A549 (cell line): ENCODE measurements at regions not wholly inside any gene's neighbourhood (a gene's known extent, or its start where the extent isn't known, plus 50 kb on each side); places are given as distances from the start of the nearest gene placed in this dataset.

Experiments used
- ATAC-seq, 2 experiments: fragments of 200-7000 bp in 1 of 2; fragments of >200 bp in 1 of 2; cut with Nextera tagmentation in 1 of 2; cut with Tn5 transposase in 1 of 2; 3 replicates each; pipeline versions ENCODE4 v1.8.0 to v1.9.1; 2018 to 2020; ENCODE audit warnings: mild to moderate bottlenecking in 1 of 2, moderate library complexity in 1 of 2
- CTCF ChIA-PET: fragments of 300-600 bp; sonication (Branson Sonifier 250); formaldehyde crosslinking; extraction: SDS; loops from one replicate; lab custom pipeline; 2021; ENCODE audit warnings: antibody characterized with exemption, inconsistent platforms; lab: Yijun Ruan, JAX
- POLR2A ChIA-PET: fragments of 350-600 bp; formaldehyde crosslinking; extraction: SDS; loops from one replicate; lab custom pipeline; 2021; ENCODE audit warnings: antibody characterized with exemption, inconsistent platforms; lab: Yijun Ruan, JAX
- DNase-seq, 2 experiments: peaks; one replicate each; pipeline versions ENCODE4 v3.0.0 to v3.0.0-alpha.2; 2011 to 2016; ENCODE audit warnings: low read depth in 1 of 2, low spot score in 1 of 2
- FAIRE-seq: peaks from 2 replicates; lab custom pipeline; 2011; peaks lifted over from hg19 to GRCh38; lab: Jason Lieb, UNC
- H3K27ac ChIP-seq, 2 experiments: fragments of >200 bp; sonication (Bioruptor Twin); formaldehyde crosslinking; 3 replicates each; pipeline ENCODE4 v1.5.1; 2016 to 2017
- H3K4me1 ChIP-seq: fragments of >200 bp; sonication (Bioruptor Twin); formaldehyde crosslinking; 3 replicates; pipeline ENCODE4 v1.6.1; 2016
- H3K4me2 ChIP-seq: fragments of >200 bp; sonication (Bioruptor Twin); formaldehyde crosslinking; 3 replicates; pipeline ENCODE4 v1.6.1; 2016
- H3K4me3 ChIP-seq: fragments of >200 bp; sonication (Bioruptor Twin); formaldehyde crosslinking; 3 replicates; pipeline ENCODE4 v1.5.1; 2016
- H3K9me3 ChIP-seq: fragments of >200 bp; sonication (Bioruptor Twin); formaldehyde crosslinking; 3 replicates; pipeline ENCODE4 v1.6.1; 2016
- BCL3 ChIP-seq: fragments of >200 bp; sonication (Bioruptor Twin); formaldehyde crosslinking; IDR thresholded peaks from 3 replicates; pipeline ENCODE4 v1.6.1; 2016
- BHLHE40 ChIP-seq: IDR thresholded peaks from 2 replicates; pipeline ENCODE4 v1.6.1; 2012; ENCODE audit warnings: low read depth, low read length, inconsistent platforms
- CBX2 ChIP-seq: fragments of 200-600 bp; sonication (generic); IDR thresholded peaks from 2 replicates; pipeline ENCODE4 v1.6.1; 2016; ENCODE audit warnings: low read depth, mild to moderate bottlenecking, borderline replicate concordance
- CBX8 ChIP-seq: fragments of 200-600 bp; sonication (generic); IDR thresholded peaks from 2 replicates; pipeline ENCODE4 v1.6.1; 2016
- CEBPB ChIP-seq, 2 experiments: fragments of >200 bp in 1 of 2; sonication (Bioruptor Twin) in 1 of 2; formaldehyde crosslinking in 1 of 2; IDR thresholded peaks; 2 replicates each; pipeline ENCODE4 v1.6.1; 2012 to 2016
- EHMT2 ChIP-seq: fragments of 200-600 bp; sonication (generic); IDR thresholded peaks from 2 replicates; pipeline ENCODE4 v1.6.1; 2016; ENCODE audit warnings: antibody characterized with exemption, low read depth, mild to moderate bottlenecking, moderate library complexity
- ELK1 ChIP-seq: fragments of 150-350 bp; IDR thresholded peaks from 2 replicates; pipeline ENCODE4 v1.6.1; 2014; ENCODE audit warnings: low read depth, mild to moderate bottlenecking, low read length
- EP300 ChIP-seq, 2 experiments: fragments of >200 bp; sonication (Bioruptor Twin); formaldehyde crosslinking; IDR thresholded peaks; 2 replicates in 1 of 2; 3 replicates in 1 of 2; pipeline ENCODE4 v1.6.1; 2016 to 2017
- FOSB ChIP-seq: fragments of 250-450 bp; sonication (Bioruptor Pico); IDR thresholded peaks from 2 replicates; pipeline ENCODE4 v1.5.0; 2020; ENCODE audit warnings: mild to moderate bottlenecking, moderate library complexity
- FOSL2 ChIP-seq, 2 experiments: fragments of 450-650 bp in 1 of 2; fragments of >200 bp in 1 of 2; sonication (Bioruptor Twin) in 1 of 2; formaldehyde crosslinking; IDR thresholded peaks; 2 replicates each; pipeline versions ENCODE4 v1.5.0 to v1.6.1; 2016 to 2020; ENCODE audit warnings: mild to moderate bottlenecking in 1 of 2, moderate library complexity in 1 of 2
- GATA3 ChIP-seq: IDR thresholded peaks from 2 replicates; pipeline ENCODE4 v1.6.1; 2012; ENCODE audit warnings: borderline replicate concordance
- HDAC2 ChIP-seq: fragments of 200-600 bp; sonication (generic); IDR thresholded peaks from 2 replicates; pipeline ENCODE4 v1.6.1; 2016
- HEYL ChIP-seq: fragments of 250-450 bp; sonication (Bioruptor Pico); IDR thresholded peaks from 2 replicates; pipeline ENCODE4 v1.8.0; 2021; ENCODE audit warnings: mild to moderate bottlenecking, moderate library complexity
- HMGXB4 ChIP-seq: fragments of 250-450 bp; sonication (Bioruptor Pico); IDR thresholded peaks from 2 replicates; pipeline ENCODE4 v1.5.0; 2021; ENCODE audit warnings: mild to moderate bottlenecking, moderate library complexity, borderline replicate concordance
- HOXB13 ChIP-seq: fragments of 250-450 bp; sonication (Bioruptor Pico); IDR thresholded peaks from 2 replicates; pipeline ENCODE4 v1.5.0; 2020; ENCODE audit warnings: low read depth, mild to moderate bottlenecking, moderate library complexity
- HOXB5 ChIP-seq: fragments of 250-450 bp; sonication (Bioruptor Pico); IDR thresholded peaks from 2 replicates; pipeline ENCODE4 v1.5.0; 2020; ENCODE audit warnings: mild to moderate bottlenecking, moderate library complexity
- JUNB ChIP-seq: fragments of >200 bp; sonication (Bioruptor Twin); formaldehyde crosslinking; IDR thresholded peaks from 2 replicates; pipeline ENCODE4 v1.6.1; 2016
- KDM1A ChIP-seq: fragments of 200-600 bp; sonication (generic); IDR thresholded peaks from 2 replicates; pipeline ENCODE4 v1.6.1; 2016; ENCODE audit warnings: low read depth, mild to moderate bottlenecking
- MAFK ChIP-seq: fragments of 450-650 bp; IDR thresholded peaks from 2 replicates; pipeline ENCODE4 v1.6.1; 2014; ENCODE audit not compliant: partially characterized antibody
- MAZ ChIP-seq: fragments of 150-350 bp; IDR thresholded peaks from 2 replicates; pipeline ENCODE4 v1.6.1; 2014; ENCODE audit warnings: antibody characterized with exemption, low read depth, low read length, borderline replicate concordance
- MYC ChIP-seq: IDR thresholded peaks from 2 replicates; pipeline ENCODE4 v1.6.1; 2012; ENCODE audit warnings: mild to moderate bottlenecking, inconsistent platforms, low read length, improper control_type of control experiment, borderline replicate concordance
- PBX3 ChIP-seq: IDR thresholded peaks from 2 replicates; pipeline ENCODE4 v1.6.1; 2012
- PHF8 ChIP-seq: fragments of 200-600 bp; sonication (generic); IDR thresholded peaks from 2 replicates; pipeline ENCODE4 v1.6.1; 2016; ENCODE audit warnings: low read depth, mild to moderate bottlenecking, antibody characterized with exemption, moderate library complexity, borderline replicate concordance
- POLR2AphosphoS2 ChIP-seq: conservative IDR thresholded peaks from 2 replicates; pipeline ENCODE4 v1.6.1; 2012; ENCODE audit warnings: low read length, improper control_type of control experiment, inconsistent platforms
- RCOR1 ChIP-seq: fragments of 150-350 bp; IDR thresholded peaks from 2 replicates; pipeline ENCODE4 v1.6.1; 2014; ENCODE audit warnings: antibody characterized with exemption, low read length, low read depth
- RNF2 ChIP-seq: fragments of 200-600 bp; sonication (generic); IDR thresholded peaks from 2 replicates; pipeline ENCODE4 v1.6.1; 2016; ENCODE audit warnings: low read depth, mild to moderate bottlenecking, antibody characterized with exemption, moderate library complexity, borderline replicate concordance
- TFCP2L1 ChIP-seq: fragments of 250-450 bp; sonication (Bioruptor Pico); IDR thresholded peaks from 2 replicates; pipeline ENCODE4 v1.5.0; 2021; ENCODE audit warnings: mild to moderate bottlenecking
- ZFP36 ChIP-seq: fragments of 450-650 bp; IDR thresholded peaks from 2 replicates; pipeline ENCODE4 v1.6.1; 2014; ENCODE audit warnings: borderline replicate concordance; ENCODE audit not compliant: partially characterized antibody
- ZNF302 ChIP-seq: fragments of 250-450 bp; sonication (Bioruptor Pico); IDR thresholded peaks from 2 replicates; pipeline ENCODE4 v1.9.0; 2021; ENCODE audit warnings: inconsistent platforms, mild to moderate bottlenecking, moderate library complexity
- ZSCAN20 ChIP-seq: fragments of 250-450 bp; sonication (Bioruptor Pico); IDR thresholded peaks from 2 replicates; pipeline ENCODE4 v1.8.0; 2022; ENCODE audit warnings: mild to moderate bottlenecking, moderate library complexity
- WGBS: methylation state at CpG from one replicate; pipeline ENCODE4 v1.1.6; 2017; ENCODE audit errors: missing lambda C conversion rate; 5-methylcytosine and 5-hydroxymethylcytosine counted together
- TF ChIP-seq, protein P1 (sequence below): IDR thresholded peaks from 2 replicates; pipeline ENCODE4 v1.6.1; 2012

DNA sequence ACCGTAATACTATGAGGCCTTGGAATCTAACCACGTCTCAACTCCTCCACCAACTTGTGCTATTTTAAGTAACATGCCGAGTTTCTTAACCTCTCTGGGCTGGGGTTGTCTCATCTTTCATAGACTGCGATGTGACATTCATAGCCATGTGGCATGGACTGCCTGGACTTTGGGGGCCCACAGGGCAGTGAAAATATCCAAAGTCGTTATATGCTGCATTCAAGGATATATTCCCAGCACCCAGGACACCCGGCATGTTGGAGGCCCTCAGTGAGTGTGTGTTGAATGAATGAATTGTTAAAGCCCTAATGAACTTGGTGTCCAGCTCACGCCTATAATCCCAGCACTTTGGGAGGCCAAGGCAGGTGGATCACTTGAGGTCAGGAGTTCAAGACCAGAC, 203.1 kb downstream of the CBLN1 start:
- no peak overlapping the region for H3K4me3 ChIP-seq
- no peak overlapping the region for H3K4me2 ChIP-seq
- no peak for FAIRE-seq
- CTCF ChIA-PET = no interaction called here
- H3K27ac ChIP-seq = no peak overlapping the region
- DNase-seq = no peak
- WGBS = 9% methylated on average over 7 of the region's 7 CpGs
- POLR2A ChIA-PET = no interaction called here
- H3K9me3 ChIP-seq = peaks cover 4% of the 10 kb centered on the region; the same call in 1 of the 3 replicates
- TF ChIP-seq RNF2 = no peak
- TF ChIP-seq MYC = no peak
- H3K4me1 ChIP-seq = no peaks in the 10 kb centered on the region
- no peak for ATAC-seq

DNA sequence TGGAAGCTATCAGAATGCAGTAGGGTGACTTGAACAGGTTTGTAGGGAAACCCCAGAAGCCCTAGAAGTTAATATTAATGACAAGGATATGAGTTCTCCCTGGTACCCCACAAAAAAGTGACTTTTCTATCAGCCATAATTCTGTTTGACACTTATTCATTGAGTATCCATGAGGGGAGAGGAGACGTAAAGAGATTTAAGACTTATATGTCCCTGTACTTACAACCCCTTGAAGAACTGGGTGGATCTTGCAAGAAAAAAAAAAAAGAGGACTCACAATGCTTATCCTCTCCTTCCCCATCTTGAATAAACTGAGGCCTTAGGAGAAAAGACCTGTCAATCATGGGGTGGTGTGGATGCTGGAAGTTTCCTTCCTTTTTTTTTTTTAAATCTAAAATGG, 203.5 kb downstream of the CBLN1 start:
- WGBS = 21% methylated on average over 1 of the region's 1 CpG
- POLR2A ChIA-PET = no interaction called here
- Histone ChIP-seq H3K4me2 (no peak overlapping the region), H3K27ac (no peak overlapping the region), H3K9me3 (peaks cover 4% of the 10 kb centered on the region; the same call in 1 of the 3 replicates), H3K4me3 (no peak overlapping the region), H3K4me1 (no peaks in the 10 kb centered on the region)
- CTCF ChIA-PET = no interaction called here
- TF ChIP-seq EP300 (IDR thresholded peaks at IDR 0.05) (no peak), HOXB13 (CRISPR knock-in tag) (no peak), HEYL (no peak), ZFP36 (no peak), BCL3 (no peak), RCOR1 (no peak), EHMT2 (no peak), MAFK (no peak), BHLHE40 (no peak), POLR2AphosphoS2 (no peak), HMGXB4 (CRISPR knock-in tag) (no peak), GATA3 (no peak), FOSB (CRISPR knock-in tag) (no peak), ZSCAN20 (CRISPR knock-in tag) (no peak), KDM1A (no peak), MAZ (no peak), HOXB5 (no peak), FOSL2 (IDR thresholded peaks at IDR 0.05) (no peak), FOSL2 (CRISPR knock-in tag; IDR thresholded peaks at IDR 0.05) (no peak), JUNB (no peak), ZNF302 (CRISPR knock-in tag) (no peak)
- ATAC-seq (no peak), DNase-seq (no peak), FAIRE-seq (no peak)

- ChIA-PET POLR2A (no interaction called here), CTCF (no interaction called here)
- no peak for FAIRE-seq
- WGBS = 29% methylated on average over 3 of the region's 3 CpGs
- no peak overlapping the region for H3K4me2 ChIP-seq
- H3K9me3 ChIP-seq = peaks cover 4% of the 10 kb centered on the region; the same call in 1 of the 3 replicates
- no peak overlapping the region for H3K4me3 ChIP-seq
- TF ChIP-seq HDAC2 (no peak), CEBPB (IDR thresholded peaks at IDR 0.05) (no peak), CBX2 (no peak), POLR2AphosphoS2 (no peak), PHF8 (no peak), TFCP2L1 (CRISPR knock-in tag) (no peak), CBX8 (no peak), HOXB13 (CRISPR knock-in tag) (no peak), ZSCAN20 (CRISPR knock-in tag) (no peak), PBX3 (no peak), HEYL (no peak), EP300 (IDR thresholded peaks at IDR 0.05) (no peak), HOXB5 (no peak), ELK1 (no peak)
- TF ChIP-seq, protein P1, sequence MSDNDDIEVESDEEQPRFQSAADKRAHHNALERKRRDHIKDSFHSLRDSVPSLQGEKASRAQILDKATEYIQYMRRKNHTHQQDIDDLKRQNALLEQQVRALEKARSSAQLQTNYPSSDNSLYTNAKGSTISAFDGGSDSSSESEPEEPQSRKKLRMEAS = no peak
- TF ChIP-seq, all 56 proteins: peak for 0
- ATAC-seq = no peak
- Histone ChIP-seq H3K4me1 (no peaks in the 10 kb centered on the region), H3K27ac (no peak overlapping the region)
- no peak for DNase-seq
These were observed 205.9 kb downstream of the CBLN1 start for GRCh38 chr16:49075709-49076108.
